ENCODE measurements at regions not wholly inside any gene's neighbourhood (a gene's known extent, or its start where the extent isn't known, plus 50 kb on each side); places are given as distances from the start of the nearest gene placed in this dataset.
A peak's percentile ranks its signal among the peaks of the same experiment; 100 is the strongest.
"Not testable (repeated sequence)": the region's sequence is repeated elsewhere in the genome, so short reads cannot be mapped to it uniquely, and the experiment has no call there.

DNA sequence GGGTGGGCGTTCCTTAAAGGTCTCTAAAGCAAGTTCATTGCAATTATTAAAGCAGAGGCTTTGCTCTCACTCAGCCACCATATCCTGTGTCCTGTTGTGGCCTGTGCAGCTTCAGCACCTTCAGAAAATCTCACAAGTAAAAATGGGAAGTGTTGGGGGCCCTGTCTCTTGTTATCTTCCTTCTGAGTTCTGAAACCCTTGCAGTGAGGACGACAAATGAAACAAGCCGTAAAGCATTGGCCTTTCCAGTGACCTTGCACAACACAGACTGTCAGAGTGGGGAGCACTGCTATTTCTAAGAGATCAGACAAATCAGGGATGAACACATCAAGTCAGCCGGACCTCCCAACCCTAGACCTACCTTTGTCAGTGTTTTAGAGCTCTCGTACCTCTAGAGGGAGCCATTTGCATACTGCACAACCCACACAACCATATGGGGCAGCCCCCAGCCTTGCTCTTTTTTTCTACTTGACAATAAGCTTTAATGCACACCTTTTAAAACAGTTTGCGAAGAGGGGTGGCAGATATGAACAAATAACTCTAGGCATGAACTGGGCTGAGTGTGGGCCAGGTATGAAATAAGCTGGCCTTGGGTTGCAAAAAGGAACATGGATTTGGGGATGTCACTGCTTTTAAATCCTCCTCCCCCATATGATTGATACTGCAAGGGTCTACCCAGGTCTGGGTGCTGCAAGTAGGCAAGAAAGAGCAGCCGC, 89.8 kb downstream of the KATNIP start:
- peak; percentile 54 for DNase-seq

DNA sequence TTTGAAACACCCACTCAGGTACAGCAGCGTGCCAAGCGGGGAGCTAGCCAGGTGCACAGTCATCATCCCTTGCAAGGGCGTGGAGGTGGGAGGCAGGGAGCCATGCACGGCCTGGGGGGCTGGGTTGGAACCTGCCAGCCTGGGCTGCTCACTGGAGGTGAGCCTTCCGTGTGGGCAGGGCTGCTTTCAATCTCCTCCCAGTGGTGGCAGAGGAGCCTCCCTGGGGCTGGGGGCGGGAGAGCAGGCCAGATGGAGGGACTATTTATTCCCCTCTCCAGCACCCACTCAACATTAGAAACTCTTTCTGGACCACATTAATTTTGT, 90.3 kb downstream of the KATNIP start:
- no peak for DNase-seq

DNA sequence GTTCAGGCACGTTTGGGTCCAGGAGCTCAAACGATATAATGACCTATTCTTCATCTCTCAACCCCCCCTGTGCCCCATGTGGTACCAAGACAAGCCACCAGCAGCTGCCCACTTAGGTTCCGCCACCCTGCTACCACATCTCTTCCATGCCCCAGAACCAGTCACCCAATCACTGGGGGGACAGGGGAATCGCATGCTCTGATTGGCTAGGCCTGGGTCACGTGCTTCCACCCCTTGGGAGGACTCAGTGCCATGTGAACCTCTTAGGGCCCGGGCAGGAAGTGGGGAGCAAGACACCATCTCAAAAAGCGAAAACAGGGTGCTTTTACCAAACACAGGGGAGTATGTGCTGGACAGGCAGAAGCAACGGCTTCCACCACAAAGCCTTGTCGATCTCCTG, 91.3 kb downstream of the KATNIP start:
- DNase-seq: no peak

DNA sequence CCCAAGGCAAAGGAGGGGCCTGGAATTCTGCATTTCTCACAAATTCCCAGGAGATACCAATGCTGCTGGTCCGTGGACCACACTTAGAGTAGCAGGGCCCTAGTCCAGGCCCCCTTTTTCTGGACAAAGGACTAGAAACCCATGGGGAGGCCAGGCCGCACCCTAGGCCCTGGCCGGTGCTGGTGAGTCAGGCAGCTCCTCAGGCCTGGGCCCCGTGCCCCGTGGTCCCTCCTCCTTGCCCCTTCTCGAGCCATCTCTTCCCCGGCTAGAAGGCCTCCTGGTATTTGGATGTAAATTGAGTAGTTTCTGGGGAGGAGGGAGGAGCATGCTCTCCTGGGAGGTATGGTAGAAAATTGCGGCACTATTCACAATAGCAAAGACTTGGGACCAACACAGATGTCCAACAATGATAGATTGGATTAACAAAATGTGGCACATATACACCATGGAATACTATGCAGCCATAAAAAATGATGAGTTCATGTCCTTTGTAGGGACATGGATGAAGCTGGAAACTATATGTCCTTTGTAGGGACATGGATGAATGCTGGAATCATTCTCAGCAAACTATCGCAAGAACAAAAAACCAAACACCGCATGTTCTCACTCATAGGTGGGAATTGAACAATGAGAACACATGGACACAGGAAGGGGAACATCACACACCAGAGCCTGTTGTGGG, 91.9 kb downstream of the KATNIP start:
- DNase-seq: not testable (repeated sequence)

DNA sequence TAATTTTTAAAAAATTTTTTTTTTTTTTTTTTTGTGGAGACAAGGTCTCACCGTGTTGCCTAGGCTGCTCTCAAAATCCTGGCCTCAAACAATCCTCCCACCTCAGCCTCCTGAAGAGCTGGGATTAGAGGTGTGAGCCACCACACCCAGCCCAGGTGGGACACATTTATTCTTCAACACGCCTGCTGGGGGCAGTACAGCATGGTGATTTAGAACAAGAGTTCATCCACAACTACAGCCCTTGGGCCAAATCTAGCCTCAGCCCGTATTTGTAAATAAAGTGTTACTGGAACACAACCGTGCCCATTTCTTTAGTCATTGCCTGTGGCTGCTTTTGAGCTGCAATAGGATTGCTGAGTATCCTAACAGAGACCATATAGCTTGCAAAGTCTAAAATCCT, 92.8 kb downstream of the KATNIP start:
- DNase-seq: peak; percentile 11

DNA sequence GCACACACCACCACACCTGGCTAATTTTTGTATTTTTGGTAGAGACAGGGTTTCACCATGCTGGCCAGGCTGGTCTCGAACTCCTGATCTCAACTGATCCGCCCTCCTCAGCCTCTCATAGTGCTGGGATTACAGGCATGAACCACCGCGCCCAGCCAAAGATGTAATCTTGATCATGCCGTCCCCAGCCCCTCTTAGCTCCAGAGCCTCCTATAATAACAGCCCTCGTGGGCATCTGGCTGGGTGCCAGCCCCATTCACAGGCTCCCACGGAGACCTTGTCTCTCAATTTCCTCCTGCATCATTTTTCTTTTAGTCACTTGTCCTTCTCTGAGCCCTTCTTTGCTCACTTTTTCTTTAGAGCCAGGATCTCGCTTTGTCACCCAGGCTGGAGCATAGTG, 94.2 kb downstream of the KATNIP start:
- DNase-seq: no peak

DNA sequence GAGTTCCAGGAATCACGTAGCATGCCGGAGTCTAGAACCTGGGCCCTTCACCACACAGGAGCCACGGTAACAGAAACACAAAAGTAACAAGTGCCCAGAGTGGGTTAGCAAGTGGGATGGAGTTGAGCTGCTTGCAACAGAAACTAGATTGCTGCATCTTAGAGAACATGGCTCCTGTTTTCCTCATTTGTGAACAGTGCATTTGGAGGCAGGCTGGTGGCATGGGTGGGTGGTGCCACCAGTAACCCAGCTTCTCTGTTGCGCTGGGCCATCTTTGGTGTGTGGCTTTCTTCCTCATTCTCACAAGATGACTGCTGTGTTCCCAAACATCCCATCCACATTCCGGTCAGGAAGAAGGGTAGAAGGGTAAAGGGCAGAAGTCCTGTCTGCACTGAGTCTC, 95.5 kb downstream of the KATNIP start:
- no peak for DNase-seq

DNA sequence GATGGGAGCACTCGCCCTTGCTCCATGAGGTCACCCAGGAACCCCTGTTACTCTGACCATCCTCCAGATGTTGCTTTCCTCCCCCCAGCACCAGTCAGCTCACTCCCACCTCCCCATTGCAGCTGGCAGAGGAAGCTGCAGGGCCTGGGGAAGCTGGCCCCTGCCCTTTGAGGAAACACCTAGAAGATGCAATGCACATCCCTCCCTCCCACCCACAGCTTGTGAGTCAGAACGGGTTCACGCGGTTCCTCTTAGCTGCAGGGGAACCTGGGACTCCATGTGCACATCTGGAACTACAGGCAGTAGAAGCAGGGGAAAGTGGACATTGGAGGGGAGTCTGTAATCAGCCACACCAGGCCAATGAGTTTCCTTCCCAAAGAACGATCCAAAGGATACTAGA, 96.9 kb downstream of the KATNIP start:
- no peak for DNase-seq

DNA sequence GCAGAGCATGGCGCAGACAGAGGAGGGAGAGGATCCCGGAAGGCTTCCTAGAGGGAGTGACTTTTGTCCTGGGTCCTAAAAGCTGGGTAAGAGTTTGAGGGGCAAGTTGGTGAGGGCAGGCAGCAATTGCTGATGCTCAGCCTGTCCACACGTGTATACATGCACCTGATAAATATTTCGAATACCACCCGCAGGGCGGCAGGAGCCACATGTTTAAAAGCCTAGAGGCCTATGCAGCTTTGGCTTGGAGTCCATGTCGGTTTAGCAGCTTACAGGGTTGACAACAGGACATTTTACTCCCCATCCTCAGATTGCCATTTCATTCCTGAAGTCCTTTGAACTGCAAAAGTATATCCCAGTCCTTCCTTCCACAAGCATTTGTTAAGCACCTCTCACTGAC, 99.1 kb downstream of the KATNIP start:
- no peak for DNase-seq

DNA sequence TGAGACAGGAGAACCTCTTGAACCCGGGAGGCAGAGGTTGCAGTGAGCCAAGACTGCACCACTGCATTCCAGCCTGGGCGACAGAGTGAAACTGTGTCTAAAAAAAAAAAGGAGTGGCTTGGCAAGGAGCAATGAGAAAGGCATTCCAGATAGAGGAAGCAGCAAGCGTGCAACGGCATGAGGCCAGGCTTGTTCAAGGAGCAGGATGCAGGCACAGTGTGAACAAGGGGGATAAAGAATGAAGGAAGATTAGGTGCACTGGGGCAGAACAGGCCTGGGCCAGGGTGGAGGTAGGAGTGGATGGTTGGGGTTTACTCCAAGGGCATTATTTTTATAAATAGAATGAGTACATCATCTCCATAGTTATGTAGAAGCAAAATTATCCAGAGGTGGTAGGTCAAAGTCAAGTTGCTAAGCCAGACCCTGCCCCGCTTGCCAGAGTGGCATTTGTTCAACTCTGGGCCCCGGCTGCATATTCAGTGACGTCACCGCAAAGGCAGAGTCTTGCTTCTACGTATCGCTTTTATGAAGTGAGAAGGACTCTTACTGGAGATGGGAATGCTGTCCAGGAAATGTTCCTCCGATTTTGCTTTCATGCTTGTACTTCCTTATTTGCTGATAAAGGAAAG, 100.2 kb downstream of the KATNIP start:
- no peak for DNase-seq

DNA sequence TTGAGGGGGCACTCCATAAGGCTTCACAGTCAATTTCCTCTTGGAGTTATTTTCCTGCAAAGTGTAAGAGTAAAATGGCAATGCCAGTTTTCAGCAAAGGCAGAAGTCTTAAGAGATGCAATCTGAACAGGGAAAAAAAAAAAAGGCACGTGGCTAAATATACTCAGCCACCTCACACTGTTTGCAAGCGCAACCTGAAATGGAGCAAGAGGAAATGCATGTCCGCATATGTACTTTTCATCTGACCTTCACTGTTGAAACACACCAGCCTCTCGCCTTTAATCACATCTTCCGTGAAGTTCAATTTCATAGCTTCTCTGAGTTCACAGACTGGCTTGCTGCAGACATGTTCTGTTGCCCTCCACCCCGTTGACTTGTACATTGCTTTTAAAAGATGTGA, 101.4 kb downstream of the KATNIP start:
- DNase-seq: no peak

DNA sequence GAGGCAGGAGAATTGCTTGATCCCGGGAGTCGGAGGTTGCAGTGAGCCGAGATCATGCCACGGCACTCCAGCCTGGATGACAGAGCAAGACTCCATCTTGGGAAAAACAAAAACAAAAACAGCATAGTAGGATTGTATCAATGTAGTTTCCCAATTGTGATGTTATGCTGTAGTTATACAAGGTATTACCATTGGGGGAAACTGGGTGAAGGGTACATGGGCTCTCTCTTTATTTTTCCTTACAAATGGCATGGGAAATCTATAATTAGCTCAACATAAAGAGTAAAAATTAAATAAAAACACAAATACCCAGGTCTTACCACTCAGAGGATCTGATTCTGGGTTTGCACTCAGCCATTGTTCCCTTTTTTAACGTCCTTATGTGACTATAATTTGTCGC, 107.9 kb downstream of the KATNIP start:
- no peak for DNase-seq

DNA sequence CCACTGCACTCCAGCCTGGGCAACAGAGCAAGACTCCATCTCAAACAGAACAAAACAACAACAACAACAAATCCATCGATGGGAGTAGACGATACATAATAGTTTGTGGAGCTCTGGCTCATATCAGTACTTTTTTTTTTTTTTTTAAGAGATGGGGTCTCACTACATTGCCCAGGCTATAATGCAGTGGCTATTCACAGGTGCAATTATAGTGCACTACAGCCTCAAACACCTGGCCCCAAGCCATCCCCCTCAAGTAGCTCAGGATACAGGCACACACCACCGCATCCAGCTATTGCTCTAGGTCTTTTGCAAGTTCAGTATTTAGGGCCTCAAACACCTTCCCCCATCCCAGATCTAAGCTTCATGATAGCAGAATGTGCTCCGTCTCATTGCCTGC, 110.6 kb downstream of the KATNIP start:
- no peak for DNase-seq

DNA sequence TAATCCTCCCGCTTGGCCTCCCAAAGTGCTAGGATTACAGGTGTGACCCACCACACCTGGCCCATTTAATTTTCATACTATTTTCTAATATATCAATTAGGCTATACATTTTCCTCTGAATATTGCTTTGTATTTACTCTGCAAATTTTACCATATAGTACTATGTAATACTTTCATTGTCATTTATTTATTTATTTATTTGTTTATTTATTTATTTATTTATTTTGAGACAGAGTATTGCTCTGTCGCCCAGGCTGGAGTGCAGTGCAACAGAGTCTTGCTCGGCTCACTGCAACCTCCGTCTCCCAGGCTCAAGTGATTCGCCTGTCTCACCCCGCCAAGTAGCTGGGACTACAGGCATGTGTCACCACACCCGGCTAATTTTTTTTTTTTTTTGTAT, 113.3 kb downstream of the KATNIP start:
- not testable (repeated sequence) for DNase-seq

DNA sequence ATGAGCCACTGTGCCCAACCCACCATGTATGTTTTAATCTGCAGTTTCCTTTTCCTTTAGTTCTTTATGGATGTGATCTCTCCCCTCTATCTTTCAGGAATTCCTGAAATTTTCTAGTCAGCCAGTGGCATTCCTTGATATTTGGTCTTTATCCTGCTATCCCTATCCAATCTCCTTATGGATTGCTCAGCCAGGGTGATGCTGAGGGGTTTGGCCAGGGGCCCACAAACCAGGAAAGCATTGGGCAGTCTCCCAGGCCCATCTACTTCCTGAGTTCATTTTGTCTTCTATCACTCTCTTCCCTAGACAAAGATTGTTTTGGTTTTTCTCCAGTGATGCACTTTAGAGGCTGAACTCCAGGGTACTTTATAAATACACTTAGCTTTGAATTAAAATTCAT, 115.9 kb downstream of the KATNIP start:
- peak; percentile 44 for DNase-seq

DNA sequence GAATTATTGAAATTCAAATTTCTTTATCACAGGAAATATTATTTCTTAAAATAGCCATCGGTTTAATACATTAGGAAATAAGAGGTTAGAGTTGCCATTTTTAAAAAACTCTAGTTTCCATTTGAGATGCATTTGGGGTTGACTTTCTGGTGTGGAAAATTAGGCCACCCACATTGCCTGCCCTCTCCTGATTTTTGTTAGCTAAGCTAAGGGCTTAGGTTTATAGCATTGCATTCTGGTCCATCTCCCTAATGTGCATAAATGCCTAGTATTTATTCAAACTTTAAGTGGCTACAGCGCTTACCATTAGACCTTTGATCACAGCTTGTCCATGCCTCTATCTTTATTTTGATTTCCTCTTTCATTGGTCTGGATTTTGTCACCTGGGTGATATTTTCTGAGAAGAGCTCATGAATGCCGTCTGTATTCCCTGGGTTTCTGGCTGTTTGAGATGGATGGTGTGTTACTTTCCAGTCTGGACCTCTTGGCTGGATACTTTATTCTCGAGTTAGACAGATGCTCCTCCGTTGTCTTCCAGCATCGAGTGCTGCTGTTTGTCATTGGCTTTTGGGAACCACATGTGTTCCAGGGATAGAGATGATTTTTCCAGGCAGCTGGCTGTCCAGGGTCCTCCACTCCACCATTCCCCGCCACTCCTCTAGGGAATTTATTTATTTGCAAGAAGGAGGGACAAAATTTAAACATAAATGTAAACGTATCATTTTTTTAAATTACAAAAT, 120.3 kb downstream of the KATNIP start:
- no peak for DNase-seq

DNA sequence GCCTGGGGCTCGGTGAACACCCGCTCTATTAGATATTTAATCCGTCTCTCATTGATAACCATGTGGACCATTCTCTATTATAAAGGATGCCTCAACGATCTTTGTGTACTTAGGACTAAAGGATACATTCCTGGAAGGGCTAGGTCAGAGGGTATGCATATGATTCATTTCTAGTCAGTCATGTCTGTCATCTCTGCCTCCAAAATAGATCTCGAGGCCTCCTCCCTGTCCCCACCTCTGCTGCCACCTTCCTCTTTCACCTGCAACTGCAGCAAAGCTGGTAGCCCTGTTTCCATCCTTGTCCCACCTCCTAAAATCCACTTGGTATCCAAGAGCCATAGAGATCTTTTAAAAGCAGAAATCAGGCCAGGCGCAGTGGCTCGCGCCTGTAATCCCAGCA, 121.5 kb downstream of the KATNIP start:
- no peak for DNase-seq

DNA sequence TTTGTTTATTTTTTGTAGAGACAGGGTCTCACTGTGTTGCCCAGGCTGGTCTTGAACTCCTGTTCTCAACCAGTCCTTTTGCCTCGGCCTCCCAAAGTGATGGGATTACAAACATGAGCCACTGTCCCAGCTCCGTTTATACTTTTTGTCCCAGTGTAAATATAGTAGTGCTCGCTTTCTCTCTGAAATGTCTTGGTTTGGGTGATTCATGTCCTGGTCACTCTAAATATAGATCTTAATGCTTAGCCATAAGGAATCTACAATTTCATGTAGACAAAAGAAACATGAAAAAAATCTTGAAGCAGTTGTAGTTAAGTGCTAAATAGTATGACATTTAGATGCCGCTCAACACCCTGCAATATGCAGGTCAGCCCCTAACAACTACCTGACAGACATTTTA, 126.9 kb downstream of the KATNIP start:
- peak; percentile 57 for DNase-seq

DNA sequence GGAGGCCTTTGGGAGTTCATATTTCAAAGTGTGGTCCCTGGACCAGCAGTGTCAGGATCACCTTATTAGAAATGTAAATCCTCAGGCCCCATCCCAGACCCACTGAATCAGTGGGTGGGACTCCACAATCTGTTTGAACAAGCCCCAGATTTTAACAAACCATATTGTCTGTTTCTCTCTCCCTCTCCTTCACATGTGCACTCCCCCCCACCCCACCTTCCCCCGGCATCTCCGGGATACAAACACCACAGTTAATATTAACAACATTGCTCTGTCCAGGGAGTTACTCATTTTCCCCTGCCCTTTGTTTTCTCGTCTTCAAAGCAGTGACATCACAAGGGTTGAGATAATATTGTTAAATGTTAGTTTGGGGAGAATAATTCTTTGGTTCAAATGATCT, 127.3 kb downstream of the KATNIP start:
- no peak for DNase-seq

DNA sequence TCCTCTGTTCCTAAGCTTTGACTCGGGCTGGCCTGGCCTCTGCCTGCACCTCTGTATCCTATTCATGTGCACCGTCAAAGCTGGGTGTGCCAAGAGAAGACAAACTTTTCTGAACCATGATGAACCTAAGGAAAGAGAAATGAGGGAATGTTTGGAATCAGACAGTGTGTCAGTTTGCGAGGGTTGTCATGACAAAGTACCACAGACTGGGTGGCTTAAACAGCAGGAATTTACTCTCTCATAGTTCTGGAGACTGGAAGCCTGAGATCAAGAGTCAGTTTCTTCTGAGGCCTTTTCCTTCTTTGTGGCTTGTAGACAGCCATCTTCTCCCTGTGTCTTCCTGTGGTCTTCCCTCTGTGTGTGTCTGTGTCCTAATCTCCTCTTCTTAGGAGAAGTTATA, 129.0 kb downstream of the KATNIP start:
- peak; percentile 37 for DNase-seq

DNA sequence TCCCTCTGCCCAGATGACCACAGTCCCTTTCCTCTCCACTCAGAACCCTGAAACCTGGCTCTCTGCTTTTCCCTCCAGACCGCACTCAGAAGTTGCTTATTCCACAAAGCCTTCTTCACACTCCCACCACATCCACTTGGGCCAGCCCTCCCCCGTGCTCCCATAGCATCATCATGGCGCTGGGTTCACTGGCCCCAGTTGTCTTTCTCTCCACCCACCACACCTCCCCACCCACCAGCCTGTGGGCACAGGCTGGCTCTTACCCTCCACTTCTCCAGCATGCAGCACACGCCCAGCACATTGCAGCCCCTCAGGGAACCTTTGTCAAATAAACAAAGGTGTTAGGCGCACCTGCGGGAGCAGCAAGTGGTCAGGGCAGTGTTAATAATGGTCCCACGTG, 130.0 kb downstream of the KATNIP start:
- no peak for DNase-seq

DNA sequence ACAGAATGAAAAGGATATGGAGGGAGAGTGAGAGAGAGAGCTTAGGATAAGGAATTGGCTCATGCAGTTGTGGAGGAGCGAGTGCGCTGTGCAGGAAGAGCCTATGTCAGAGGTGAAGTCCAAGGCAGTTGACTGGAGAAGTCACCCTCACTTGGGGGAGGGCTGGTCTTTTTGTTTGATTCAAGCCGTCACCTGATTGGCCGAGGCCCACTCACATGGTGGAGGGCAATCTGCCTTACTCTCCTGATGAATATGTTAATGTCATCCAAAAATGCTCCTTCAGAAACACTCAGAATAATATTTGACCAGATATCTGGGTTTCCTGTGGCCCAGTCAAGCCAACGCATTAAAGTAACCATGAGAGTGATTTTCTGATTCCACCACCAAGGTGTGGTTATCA, 131.7 kb downstream of the KATNIP start:
- DNase-seq: no peak

DNA sequence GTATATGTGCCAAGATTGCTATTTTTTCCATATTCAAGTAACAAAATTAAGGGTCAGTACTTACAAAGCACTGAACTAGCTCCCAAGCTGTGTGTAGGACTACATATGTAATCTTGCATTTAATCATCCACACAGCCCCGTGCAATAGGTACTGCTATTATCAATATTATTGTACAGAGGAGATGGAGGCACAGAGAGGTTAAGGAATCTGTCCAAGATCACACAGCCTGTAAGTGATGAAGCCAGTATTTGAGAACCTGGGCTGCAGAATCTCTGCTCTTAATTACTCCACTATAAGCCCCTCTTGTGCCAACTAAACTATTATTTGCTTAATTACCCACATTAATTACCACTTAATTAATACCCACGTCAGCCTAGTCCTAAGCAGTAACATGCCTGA, 134.1 kb downstream of the KATNIP start:
- no peak for DNase-seq

DNA sequence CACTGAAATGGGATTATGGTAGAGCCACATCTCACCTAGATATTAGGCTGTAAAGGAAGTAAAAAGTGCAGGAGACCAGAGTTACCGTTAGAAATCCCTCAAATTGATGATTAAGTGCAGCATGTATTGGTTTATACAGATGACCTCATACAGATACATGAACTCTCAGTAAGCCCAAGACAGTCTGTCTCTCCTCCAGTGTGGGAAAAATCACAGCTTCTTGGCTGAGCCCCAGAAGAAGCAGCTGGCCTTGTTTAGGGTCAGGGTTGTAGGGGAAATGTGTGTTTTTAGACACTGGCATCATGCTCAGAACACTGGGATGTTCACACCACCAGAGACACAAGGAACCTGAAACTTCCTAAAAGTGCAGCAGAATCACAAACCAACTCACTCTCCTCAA, 135.9 kb downstream of the KATNIP start:
- DNase-seq: peak; percentile 34

Measured in fibroblast of skin of scalp (primary cell).